Right atrium auricular region (tissue), 2 donors: ENCODE measurements at regions not wholly inside any gene's neighbourhood (a gene's known extent, or its start where the extent isn't known, plus 50 kb on each side); places are given as distances from the start of the nearest gene placed in this dataset.

Experiments used
- DNase-seq: peaks from one replicate; pipeline ENCODE4 v3.0.0-alpha.2; 2019; ENCODE audit warnings: low spot score
- H3K27ac ChIP-seq, 2 donors: fragments of 200-600 bp; sonication (generic); 1 replicate in 1 of 2; 2 replicates in 1 of 2; pipeline ENCODE4 v1.5.1; 2016 to 2019
- H3K27me3 ChIP-seq, 2 donors: fragments of 200-600 bp; sonication (generic); one replicate each; pipeline versions ENCODE4 v1.5.1 to v1.6.0; 2017 to 2019
- H3K36me3 ChIP-seq: fragments of 200-600 bp; sonication (generic); one replicate; pipeline ENCODE4 v1.5.1; 2016
- H3K4me1 ChIP-seq, 2 donors: fragments of 200-600 bp; sonication (generic); one replicate each; pipeline versions ENCODE4 v1.5.1 to v1.6.0; 2017 to 2019
- H3K4me3 ChIP-seq, 2 donors: fragments of 200-600 bp; sonication (generic); 1 replicate in 1 of 2; 2 replicates in 1 of 2; pipeline ENCODE4 v1.5.1; 2017 to 2019; ENCODE audit warnings: mild to moderate bottlenecking in 1 of 2, moderate library complexity in 1 of 2
- H3K9me3 ChIP-seq, 2 donors: fragments of 200-600 bp; sonication (generic); one replicate each; pipeline ENCODE4 v1.5.1; 2019
- TF ChIP-seq, protein P1 (sequence below), 2 donors: fragments of 200-600 bp; sonication (generic); IDR thresholded peaks; one replicate each; pipeline ENCODE4 v1.5.1; 2019; ENCODE audit warnings: antibody characterized with exemption in 2 of 2

DNA sequence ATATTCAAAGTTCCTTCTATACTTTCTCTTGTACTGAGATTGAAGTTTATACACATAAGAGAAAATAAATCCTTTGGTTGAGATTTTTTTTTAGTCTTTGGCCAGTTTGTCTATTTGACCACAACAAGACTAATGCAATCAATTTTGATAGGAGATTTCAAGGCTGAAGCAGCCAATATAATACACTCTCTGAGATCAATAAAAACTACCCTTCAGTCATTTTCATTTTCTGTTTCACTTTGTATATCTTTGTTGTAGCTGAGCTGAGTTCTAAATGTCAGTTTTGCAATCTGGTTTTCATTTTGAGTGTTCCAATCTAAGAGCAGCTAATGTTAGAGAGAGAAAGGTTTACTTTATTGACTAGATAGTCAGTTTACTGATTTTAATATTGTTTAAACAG is 623.8 kb upstream of the ROBO1 start:
- H3K27me3 ChIP-seq: no peaks in the 10 kb centered on the region
- no peaks in the 10 kb centered on the region for H3K4me1 ChIP-seq
- no peak overlapping the region for H3K27ac ChIP-seq
- H3K4me3 ChIP-seq: no peak overlapping the region
- H3K36me3 ChIP-seq: no peaks in the 10 kb centered on the region
- no peaks in the 10 kb centered on the region for H3K9me3 ChIP-seq
- TF ChIP-seq, protein P1, sequence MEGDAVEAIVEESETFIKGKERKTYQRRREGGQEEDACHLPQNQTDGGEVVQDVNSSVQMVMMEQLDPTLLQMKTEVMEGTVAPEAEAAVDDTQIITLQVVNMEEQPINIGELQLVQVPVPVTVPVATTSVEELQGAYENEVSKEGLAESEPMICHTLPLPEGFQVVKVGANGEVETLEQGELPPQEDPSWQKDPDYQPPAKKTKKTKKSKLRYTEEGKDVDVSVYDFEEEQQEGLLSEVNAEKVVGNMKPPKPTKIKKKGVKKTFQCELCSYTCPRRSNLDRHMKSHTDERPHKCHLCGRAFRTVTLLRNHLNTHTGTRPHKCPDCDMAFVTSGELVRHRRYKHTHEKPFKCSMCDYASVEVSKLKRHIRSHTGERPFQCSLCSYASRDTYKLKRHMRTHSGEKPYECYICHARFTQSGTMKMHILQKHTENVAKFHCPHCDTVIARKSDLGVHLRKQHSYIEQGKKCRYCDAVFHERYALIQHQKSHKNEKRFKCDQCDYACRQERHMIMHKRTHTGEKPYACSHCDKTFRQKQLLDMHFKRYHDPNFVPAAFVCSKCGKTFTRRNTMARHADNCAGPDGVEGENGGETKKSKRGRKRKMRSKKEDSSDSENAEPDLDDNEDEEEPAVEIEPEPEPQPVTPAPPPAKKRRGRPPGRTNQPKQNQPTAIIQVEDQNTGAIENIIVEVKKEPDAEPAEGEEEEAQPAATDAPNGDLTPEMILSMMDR (IDR thresholded peaks at IDR 0.05): no peak
- no peak for DNase-seq

DNA sequence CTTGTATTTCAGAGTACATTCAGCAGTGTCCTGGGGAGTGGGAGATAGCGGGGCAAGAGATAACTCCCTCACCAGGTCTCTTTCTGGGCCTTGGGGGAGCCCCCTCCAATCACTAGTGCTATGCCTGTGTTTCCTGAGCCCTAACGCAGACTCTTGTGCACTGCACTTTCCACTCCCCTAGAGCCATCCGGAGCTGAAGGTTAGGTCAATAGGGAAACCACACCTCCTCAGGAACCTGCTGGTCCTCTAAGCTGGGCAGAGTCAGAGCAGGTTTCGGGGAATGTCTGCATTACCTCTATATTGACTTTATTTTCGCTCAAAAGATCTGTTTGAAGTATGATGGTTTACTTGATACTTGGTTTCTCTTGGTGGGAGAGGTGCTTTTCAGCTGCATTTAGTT is 617.0 kb upstream of the ROBO1 start:
- TF ChIP-seq, protein P1 (IDR thresholded peaks at IDR 0.05): no peak

DNA sequence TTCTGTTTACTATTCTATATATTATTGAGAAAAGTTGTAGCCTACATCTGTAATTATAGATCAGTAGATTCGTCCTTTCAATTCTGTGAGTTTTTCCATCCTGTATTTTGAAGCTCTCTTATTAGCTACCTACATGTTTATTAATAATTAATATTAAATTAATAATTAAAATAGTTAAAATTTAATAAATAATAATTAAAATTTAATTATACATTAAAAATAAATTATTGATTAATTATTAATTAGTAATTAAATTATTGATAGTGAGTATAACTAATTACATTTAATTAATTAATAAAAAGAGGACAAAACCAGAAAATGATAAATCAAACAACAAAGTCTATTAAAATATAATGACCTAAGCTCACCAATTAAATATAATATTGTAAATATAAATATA is 606.6 kb upstream of the ROBO1 start:
- no peaks in the 10 kb centered on the region for H3K4me1 ChIP-seq
- H3K36me3 ChIP-seq: no peaks in the 10 kb centered on the region
- no peak overlapping the region for H3K27ac ChIP-seq
- no peaks in the 10 kb centered on the region for H3K27me3 ChIP-seq
- H3K9me3 ChIP-seq: no peaks in the 10 kb centered on the region
- TF ChIP-seq, protein P1 (IDR thresholded peaks at IDR 0.05): no peak
- no peak overlapping the region for H3K4me3 ChIP-seq
- DNase-seq: no peak

More for the DNA sequence above, 617.0 kb upstream of the ROBO1 start:
- no peaks in the 10 kb centered on the region for H3K4me1 ChIP-seq
- H3K27ac ChIP-seq: no peak overlapping the region
- no peaks in the 10 kb centered on the region for H3K27me3 ChIP-seq
- no peak for DNase-seq
- no peaks in the 10 kb centered on the region for H3K36me3 ChIP-seq
- peaks cover 0 to 8% of the 10 kb centered on the region in 2 donors for H3K9me3 ChIP-seq
- no peak overlapping the region for H3K4me3 ChIP-seq

DNA sequence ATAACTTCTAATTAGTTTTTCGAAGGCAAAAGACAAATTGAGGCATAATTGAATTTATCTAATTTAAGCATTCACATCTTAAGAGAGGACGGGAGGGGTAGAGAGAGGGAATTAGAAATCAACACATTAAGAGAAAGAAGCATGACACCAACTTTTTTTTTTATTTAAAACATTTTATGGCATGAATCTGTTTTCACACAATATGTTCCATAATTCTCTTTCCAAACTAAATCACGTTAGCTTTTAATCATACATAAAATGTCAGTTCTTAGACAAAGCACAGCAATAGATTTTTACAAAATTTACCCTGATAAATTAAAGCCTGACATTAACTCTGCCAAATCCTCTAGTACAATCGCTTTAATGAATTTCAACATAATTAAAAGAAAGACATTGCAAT is 600.8 kb upstream of the ROBO1 start:
- H3K36me3 ChIP-seq: no peaks in the 10 kb centered on the region
- H3K27ac ChIP-seq: no peak overlapping the region
- H3K27me3 ChIP-seq: no peaks in the 10 kb centered on the region
- DNase-seq: no peak
- H3K4me3 ChIP-seq: no peak overlapping the region
- no peaks in the 10 kb centered on the region for H3K9me3 ChIP-seq
- H3K4me1 ChIP-seq: no peaks in the 10 kb centered on the region
- TF ChIP-seq, protein P1 (IDR thresholded peaks at IDR 0.05): no peak

DNA sequence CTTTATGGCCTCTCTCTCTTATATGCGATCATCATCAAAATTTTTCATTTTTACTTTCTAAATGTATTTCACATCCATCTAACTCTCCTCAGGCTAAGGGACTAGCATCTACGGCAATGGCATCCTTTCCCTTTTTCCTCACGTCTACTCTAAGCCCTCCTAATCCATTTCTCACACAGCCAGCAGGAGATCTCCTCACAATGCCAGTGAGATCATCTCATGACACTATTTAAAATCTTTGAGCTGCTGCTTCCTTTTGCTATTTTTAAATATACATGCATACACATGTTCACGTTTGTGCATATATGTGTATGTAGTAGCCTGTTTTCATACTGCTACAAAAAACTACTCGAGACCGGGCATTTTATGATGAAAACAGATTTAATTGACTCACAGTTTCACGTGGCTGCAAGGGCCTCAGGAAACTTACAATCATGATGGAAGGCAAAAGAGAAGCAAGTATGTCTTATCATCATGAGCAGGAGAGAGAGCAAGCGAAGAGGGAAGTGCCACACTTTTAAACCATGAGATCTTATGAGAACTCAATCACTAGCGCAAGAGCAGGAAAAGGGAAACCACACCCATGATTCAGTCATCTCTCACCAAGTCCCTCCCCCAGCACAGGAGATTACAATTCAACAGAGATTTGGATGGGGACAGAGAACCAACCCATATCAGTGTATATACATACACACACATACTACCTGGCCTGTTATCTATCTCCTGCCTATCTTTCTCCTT is 599.2 kb upstream of the ROBO1 start:
- no peak for DNase-seq
- H3K36me3 ChIP-seq: no peaks in the 10 kb centered on the region
- H3K27ac ChIP-seq: no peak overlapping the region
- TF ChIP-seq, protein P1 (IDR thresholded peaks at IDR 0.05): no peak
- H3K4me1 ChIP-seq: no peaks in the 10 kb centered on the region
- no peaks in the 10 kb centered on the region for H3K27me3 ChIP-seq
- no peak overlapping the region for H3K4me3 ChIP-seq
- no peaks in the 10 kb centered on the region for H3K9me3 ChIP-seq

DNA sequence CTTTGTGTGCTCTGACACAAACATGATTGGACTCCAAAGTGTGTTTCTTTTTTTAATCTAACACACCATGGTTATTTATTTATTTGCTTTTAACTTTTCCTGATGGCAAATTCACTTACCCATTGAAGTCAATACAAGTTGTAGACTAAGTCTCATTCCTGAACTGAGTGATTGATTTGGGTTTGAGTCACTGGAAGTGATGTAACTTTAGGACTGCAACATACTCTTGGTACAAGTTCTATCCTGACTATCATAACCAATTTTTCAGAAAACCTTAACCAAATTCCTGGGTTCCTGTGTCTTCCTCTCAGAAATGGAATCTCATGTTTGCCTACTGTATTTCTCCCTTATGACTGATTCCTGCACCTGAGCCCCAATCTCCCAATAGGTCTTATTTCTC is 590.0 kb upstream of the ROBO1 start:
- DNase-seq: no peak
- no peak overlapping the region for H3K4me3 ChIP-seq
- H3K27ac ChIP-seq: no peak overlapping the region
- no peaks in the 10 kb centered on the region for H3K4me1 ChIP-seq
- TF ChIP-seq, protein P1 (IDR thresholded peaks at IDR 0.05): no peak
- H3K9me3 ChIP-seq: no peaks in the 10 kb centered on the region
- no peaks in the 10 kb centered on the region for H3K36me3 ChIP-seq
- no peaks in the 10 kb centered on the region for H3K27me3 ChIP-seq
